HL-60 (cell line): ENCODE measurements at regions not wholly inside any gene's neighbourhood (a gene's known extent, or its start where the extent isn't known, plus 50 kb on each side); places are given as distances from the start of the nearest gene placed in this dataset.

Experiments
- DNase-seq, 2 experiments: peaks; one replicate each; pipeline ENCODE4 v3.0.0-alpha.2; 2010 to 2020; ENCODE audit warnings: low read depth in 1 of 2, low spot score in 1 of 2
- H3K27ac ChIP-seq: fragments of 250-450 bp; sonication (Bioruptor Pico); replicated peaks from 2 replicates; pipeline ENCODE4 v1.5.1; 2020; ENCODE audit warnings: mild to moderate bottlenecking, moderate library complexity
- H3K27me3 ChIP-seq: fragments of 250-450 bp; sonication (Bioruptor Pico); 2 replicates; pipeline ENCODE4 v1.5.1; 2021; ENCODE audit warnings: mild to moderate bottlenecking, moderate library complexity; ENCODE audit not compliant: insufficient read depth, poor library complexity, severe bottlenecking
- H3K4me3 ChIP-seq: replicated peaks from 2 replicates; pipeline ENCODE4 v1.5.1; 2011; ENCODE audit warnings: mild to moderate bottlenecking, control low read depth, low read length; ENCODE audit not compliant: insufficient read depth
- GABPA ChIP-seq: IDR thresholded peaks from 2 replicates; pipeline ENCODE4 v1.6.1; 2012; ENCODE audit warnings: low read depth
- POLR2AphosphoS5 ChIP-seq: IDR thresholded peaks from 2 replicates; pipeline ENCODE4 v1.6.1; 2012; ENCODE audit warnings: low read depth
- SPI1 ChIP-seq: IDR thresholded peaks from 2 replicates; pipeline ENCODE4 v1.6.1; 2012; ENCODE audit warnings: low read depth, mild to moderate bottlenecking, borderline replicate concordance
- TF ChIP-seq, protein P1 (sequence below): IDR thresholded peaks from 2 replicates; pipeline ENCODE4 v1.6.1; 2012; ENCODE audit warnings: low read depth; ENCODE audit not compliant: insufficient replicate concordance
- TF ChIP-seq, protein P2 (sequence below): IDR thresholded peaks from one replicate; pipeline ENCODE4 v1.5.1; 2011; ENCODE audit warnings: low read length, control low read depth, inconsistent platforms; ENCODE audit not compliant: insufficient read depth

DNA sequence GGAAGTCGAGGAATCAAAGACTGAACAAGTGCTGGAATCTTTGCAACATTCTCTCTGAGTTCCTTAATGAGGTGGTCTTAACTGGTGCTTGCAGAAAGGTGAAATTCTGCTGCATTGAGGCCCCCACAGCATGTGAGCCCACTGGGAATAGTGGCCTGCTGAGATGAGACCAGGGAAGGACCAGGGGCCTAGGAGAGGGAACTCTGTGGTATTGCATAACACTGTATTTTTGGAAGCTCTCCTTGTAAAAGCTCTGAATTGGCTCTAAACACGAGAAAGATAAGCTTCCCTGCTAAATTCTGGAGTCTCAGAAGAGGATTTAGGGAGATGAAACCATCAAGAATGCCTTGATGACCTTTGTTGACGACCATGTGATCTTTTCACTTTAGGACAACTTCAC lies 100.4 kb upstream of the TSC22D1 start:
- no peak for TF ChIP-seq GABPA
- TF ChIP-seq, protein P1, sequence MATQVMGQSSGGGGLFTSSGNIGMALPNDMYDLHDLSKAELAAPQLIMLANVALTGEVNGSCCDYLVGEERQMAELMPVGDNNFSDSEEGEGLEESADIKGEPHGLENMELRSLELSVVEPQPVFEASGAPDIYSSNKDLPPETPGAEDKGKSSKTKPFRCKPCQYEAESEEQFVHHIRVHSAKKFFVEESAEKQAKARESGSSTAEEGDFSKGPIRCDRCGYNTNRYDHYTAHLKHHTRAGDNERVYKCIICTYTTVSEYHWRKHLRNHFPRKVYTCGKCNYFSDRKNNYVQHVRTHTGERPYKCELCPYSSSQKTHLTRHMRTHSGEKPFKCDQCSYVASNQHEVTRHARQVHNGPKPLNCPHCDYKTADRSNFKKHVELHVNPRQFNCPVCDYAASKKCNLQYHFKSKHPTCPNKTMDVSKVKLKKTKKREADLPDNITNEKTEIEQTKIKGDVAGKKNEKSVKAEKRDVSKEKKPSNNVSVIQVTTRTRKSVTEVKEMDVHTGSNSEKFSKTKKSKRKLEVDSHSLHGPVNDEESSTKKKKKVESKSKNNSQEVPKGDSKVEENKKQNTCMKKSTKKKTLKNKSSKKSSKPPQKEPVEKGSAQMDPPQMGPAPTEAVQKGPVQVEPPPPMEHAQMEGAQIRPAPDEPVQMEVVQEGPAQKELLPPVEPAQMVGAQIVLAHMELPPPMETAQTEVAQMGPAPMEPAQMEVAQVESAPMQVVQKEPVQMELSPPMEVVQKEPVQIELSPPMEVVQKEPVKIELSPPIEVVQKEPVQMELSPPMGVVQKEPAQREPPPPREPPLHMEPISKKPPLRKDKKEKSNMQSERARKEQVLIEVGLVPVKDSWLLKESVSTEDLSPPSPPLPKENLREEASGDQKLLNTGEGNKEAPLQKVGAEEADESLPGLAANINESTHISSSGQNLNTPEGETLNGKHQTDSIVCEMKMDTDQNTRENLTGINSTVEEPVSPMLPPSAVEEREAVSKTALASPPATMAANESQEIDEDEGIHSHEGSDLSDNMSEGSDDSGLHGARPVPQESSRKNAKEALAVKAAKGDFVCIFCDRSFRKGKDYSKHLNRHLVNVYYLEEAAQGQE, result no peak
- no peak for TF ChIP-seq SPI1
- TF ChIP-seq, protein P2, sequence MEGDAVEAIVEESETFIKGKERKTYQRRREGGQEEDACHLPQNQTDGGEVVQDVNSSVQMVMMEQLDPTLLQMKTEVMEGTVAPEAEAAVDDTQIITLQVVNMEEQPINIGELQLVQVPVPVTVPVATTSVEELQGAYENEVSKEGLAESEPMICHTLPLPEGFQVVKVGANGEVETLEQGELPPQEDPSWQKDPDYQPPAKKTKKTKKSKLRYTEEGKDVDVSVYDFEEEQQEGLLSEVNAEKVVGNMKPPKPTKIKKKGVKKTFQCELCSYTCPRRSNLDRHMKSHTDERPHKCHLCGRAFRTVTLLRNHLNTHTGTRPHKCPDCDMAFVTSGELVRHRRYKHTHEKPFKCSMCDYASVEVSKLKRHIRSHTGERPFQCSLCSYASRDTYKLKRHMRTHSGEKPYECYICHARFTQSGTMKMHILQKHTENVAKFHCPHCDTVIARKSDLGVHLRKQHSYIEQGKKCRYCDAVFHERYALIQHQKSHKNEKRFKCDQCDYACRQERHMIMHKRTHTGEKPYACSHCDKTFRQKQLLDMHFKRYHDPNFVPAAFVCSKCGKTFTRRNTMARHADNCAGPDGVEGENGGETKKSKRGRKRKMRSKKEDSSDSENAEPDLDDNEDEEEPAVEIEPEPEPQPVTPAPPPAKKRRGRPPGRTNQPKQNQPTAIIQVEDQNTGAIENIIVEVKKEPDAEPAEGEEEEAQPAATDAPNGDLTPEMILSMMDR, result no peak
- no peak for TF ChIP-seq POLR2AphosphoS5
- no peaks in the 10 kb centered on the region for H3K27me3 ChIP-seq
- DNase-seq, result no peak
- no peak overlapping the region for H3K4me3 ChIP-seq
- no peak overlapping the region for H3K27ac ChIP-seq

DNA sequence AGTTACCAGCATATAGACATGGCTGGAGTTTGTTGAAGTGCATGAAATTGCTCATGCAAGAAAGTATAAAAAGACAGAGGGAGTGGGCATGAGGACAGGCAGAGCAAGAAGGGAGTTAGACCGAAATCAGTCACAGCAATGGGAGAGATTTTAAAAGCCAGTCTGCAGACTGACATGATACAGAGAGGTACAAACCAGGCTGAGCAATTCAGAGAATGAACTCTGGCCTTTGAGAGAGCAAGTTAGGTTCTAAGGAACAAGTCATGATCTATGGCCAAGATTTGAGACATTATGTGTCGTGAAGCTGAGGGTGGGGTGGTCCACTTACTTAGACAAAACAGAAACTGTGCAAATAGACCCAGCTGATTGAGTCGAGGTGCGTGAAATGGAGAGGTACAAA lies 93.4 kb upstream of the TSC22D1 start:
- no peak overlapping the region for H3K4me3 ChIP-seq
- TF ChIP-seq, protein P1, result no peak
- TF ChIP-seq POLR2AphosphoS5, result no peak
- no peak for TF ChIP-seq SPI1
- TF ChIP-seq, protein P2, result no peak
- no peak for TF ChIP-seq GABPA
- H3K27me3 ChIP-seq, result no peaks in the 10 kb centered on the region
- H3K27ac ChIP-seq, result no peak overlapping the region
- no peak for DNase-seq

DNA sequence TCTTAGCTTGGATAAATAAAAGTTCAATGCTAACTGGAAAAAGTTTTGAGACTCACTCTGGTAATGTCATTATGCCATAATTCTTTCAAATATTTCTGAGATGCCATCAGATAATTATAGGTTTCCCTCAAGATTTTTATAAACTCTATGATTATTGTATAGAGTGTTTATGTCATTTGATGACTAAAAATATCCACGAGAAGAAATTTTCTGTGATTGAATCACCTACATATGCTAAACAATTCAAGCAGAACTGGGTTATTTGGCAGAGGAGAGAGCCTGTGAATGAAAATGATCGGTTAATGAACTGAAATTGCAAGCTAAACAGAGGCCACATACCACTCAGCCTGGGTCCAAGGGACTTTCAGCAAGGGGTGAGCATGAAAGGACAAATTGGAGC lies 92.6 kb upstream of the TSC22D1 start:
- no peak overlapping the region for H3K27ac ChIP-seq
- DNase-seq, result no peak
- no peak for TF ChIP-seq POLR2AphosphoS5
- TF ChIP-seq, protein P2, result no peak
- TF ChIP-seq, protein P1, result no peak
- no peak for TF ChIP-seq SPI1
- H3K4me3 ChIP-seq, result no peak overlapping the region
- no peaks in the 10 kb centered on the region for H3K27me3 ChIP-seq
